NCI-H1436 (cell line): ENCODE measurements at regions not wholly inside any gene's neighbourhood (a gene's known extent, or its start where the extent isn't known, plus 50 kb on each side); places are given as distances from the start of the nearest gene placed in this dataset.
"Not testable (repeated sequence)": the region's sequence is repeated elsewhere in the genome, so short reads cannot be mapped to it uniquely, and the experiment has no call there.

Source experiments
- DNase-seq: peaks from one replicate; lab custom pipeline; 2025; lab: John Stamatoyannopoulos, UW

DNA sequence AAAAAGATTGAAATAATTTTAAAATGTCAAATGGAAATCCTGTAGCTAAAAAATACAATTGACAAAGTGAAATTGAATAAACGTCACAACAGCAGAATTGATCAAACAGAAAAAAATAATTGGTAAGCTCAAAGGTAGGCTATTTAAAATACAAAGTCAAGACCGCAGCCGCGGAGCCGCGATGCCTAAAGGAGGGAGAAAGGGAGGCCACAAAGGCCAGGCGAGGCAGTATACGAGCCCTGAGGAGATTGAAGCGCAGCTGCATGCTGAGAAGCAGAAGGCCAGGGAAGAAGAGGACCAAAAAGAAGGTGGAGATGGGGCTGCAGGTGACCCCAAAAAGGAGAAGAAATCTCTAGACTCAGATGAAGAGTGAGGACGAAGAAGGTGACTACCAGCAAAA lies 1068.5 kb upstream of the COX7C start:
- no peak for DNase-seq

DNA sequence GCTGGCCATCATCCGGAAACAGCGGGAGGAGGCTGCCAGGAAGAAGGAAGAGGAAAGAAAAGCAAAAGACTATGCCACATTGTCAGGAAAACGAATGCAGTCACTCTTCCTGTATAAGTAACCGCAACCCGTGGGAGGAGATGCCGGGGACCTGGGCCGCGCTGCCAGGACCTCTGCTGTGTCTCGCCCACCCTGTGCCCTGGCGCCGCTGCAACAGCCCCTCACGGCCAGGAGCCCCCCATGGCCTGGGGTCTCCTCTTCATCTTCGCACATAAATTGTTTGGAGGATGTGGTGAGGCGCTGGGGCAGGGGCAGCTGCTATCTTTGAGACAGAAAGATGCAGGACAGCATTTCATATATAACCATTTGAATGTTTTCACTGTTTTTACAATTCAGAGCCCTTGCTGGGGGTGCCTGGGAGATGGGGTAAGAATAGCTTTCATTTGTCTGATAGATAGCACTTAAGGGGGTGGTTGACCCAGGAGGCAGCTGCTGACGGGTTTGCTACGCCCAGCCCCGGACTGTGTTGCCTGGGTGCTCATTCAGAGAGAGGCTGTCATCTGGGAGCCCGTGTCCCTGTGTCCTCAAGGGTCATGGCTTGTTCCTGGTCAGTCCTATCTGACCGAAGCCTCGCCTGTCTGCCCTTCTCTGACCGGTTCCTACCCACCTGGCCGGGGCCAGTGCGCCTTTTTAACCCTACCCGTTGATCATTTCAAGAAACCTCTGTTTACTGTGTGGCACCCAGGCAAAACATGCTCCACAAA lies 1067.7 kb upstream of the COX7C start:
- DNase-seq: no peak

DNA sequence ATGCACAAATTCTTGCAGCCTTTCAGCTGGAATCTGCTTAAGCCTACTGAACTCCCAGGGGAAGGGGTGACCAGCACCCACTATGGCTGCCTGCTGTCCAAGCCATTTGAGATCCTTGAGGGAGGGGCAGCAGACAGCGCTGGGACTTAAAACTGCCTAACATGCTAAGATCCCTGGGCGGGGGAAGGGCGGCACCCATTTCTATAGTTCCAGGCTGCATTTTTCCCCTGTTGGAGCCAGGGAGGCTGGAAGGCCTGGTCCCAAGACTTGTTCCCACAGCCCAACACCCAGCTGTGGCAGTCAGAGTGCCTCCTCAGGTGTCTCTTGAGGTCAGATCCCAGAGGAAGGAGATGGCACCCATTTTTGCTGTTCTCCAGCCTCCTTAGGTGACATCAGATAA lies 1061.3 kb upstream of the COX7C start:
- DNase-seq: no peak

- DNase-seq: no peak
Observed at GRCh38 chr5:85576666-85577065, 1041.1 kb upstream of the COX7C start.

- not testable (repeated sequence) for DNase-seq
Observed at GRCh38 chr5:85587806-85588205, 1029.9 kb upstream of the COX7C start.

DNA sequence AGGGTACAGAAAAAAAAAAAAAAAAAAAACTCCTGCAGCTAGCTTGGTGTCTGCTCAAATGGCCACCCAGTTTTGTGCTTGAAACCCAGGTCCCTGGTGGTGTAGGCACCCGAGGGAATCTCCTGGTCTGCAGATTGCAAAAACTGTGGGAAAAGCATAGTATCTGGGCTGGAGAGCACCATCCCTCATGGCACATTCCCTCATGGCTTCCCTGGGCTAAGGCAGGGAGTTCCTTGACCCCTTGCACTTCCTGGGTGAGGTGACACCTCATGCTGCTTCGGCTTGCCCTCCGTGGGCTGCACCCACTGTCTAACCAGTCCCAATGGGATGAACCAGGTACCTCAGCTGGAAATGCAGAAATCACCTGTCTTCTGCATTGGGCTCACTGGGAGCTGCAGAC lies 1029.5 kb upstream of the COX7C start:
- DNase-seq: not testable (repeated sequence)

- no peak for DNase-seq
Observed at GRCh38 chr5:85590764-85591163, 1027.0 kb upstream of the COX7C start.

DNA sequence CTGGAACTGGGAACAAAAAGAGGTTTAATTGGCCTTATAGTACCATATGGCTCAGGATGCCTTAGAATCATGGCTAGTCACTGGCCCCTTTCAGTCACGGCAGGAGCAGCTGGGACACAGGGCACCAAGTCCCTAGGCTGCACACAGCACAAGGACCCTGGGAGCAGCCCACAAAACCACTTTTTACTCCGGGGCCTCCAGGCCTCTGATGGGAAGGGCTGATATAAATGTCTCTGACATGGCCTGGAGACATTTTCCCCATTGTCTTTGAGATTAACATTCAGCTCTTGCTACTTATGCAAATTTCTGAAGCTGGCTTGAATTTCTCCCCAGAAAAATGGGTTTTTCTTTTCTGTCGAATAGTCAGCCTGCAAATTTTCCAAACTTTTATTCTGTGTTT lies 1026.4 kb upstream of the COX7C start:
- no peak for DNase-seq

- no peak for DNase-seq
Observed at GRCh38 chr5:85602843-85603242, 1014.9 kb upstream of the COX7C start.

DNA sequence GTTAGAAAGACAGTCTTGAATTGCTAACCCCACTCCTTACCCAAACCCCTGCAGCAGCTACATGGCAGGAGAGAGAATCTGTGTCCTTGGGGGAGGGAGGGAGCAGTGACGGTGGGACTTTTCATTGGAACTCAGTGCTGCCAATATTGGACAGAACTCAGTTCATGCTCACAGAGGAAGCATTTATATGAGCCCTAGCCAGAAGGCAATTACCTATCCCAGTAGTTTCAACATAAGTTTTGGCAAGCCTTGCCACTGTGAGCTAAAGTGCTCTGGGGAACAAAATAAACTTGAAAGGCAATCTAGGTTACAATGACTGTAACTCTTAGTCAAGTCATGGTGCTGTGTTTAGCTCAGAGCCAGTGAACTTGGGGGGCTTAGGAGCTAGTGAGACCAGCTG lies 1013.4 kb upstream of the COX7C start:
- no peak for DNase-seq

DNA sequence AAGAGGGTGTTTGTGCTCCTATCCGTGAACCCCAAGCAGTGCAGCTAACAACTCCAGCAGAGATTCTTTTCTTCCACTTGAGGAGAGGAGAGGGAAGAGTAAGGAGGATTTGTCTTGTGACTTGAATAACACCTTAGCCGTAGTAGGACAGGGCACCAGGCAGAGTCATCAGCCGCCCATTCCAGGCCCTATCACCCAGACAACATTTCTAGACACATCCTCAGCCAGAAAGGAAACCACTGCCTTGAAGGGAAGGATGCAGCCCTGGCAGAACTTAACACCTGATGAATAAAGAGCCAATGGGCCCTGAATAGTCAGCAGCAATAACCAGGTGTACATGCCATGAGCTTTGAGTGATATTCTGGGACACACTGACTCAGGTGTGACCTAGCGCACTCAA lies 1013.0 kb upstream of the COX7C start:
- no peak for DNase-seq

DNA sequence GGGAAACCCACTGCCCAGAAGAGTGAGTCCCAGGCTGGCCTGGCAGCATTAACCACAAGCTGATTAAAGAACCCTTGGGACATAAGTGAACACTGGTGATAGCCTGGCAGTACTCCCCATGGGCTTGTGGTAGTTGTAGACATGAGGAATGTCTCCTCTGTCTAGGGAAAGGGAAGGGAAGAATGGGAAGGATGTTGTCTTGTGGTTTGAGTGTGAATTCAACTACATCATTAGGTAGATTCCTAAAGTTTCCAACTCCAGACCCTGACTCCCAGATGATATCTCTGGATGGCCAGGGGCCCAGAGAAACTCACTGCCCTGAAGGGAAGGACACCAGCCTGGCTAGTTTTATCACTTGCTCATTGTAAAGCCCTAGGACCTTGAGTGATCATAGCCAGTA lies 1012.4 kb upstream of the COX7C start:
- no peak for DNase-seq

DNA sequence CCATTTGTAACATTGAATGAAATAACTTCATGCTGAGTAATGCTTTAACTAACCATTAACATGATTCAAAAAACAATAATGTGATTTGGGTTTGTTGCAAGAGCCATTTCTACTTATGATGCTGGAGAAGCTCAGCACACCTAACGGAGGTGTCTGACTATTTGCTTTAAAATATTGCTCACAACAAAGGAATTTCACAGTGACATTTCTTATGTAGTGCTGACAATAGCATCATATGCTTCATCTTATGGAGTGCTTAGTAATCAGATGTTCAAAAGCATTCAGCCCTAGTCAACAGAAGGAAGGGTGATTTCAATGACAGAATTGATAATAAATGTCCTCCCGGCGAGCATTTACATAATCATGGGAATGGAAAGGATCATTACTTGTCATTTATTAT lies 1003.3 kb upstream of the COX7C start:
- DNase-seq: no peak

DNA sequence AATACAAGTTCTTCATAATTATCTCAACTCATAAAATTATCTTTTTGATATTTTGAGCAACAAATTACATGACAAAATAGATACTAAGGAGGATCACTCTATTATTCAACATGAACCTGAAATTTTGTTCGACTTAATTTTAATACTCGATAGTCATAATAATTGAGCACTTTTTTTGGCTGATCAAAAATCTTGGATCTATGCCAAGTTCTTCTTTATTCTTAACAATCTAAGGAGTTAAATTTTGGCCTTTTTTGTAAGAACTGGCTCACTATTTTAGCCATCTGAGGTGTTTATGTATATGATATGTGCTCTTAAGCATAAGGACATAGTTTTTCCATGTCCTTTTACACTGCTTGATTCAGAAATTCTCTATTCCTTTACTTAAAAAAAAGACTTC lies 996.1 kb upstream of the COX7C start:
- no peak for DNase-seq

- DNase-seq: no peak
Observed at GRCh38 chr5:85628153-85628552, 989.6 kb upstream of the COX7C start.

GRCh38 chr5:85638495-85639125 lies 979.1 kb upstream of the COX7C start:
- DNase-seq: not testable (repeated sequence)

DNA sequence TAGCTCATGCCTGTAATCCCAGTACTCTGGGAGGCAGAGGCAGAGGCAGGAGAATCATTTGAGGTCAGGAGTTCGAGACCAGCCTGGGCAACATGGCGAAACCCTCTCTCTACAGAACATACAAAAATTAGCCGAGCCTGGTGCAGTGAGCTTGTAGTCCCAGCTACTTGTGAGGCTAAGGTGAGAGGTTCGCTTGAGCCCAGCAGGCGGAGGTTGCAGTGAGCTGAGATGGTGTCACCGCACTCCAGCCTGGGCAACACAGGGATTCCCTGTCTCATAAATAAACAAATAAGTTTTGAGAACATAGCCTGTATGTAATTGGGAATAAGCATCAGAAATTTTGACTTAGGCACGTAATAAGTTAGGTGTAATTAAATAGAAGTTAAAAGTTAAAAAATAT lies 971.7 kb upstream of the COX7C start:
- no peak for DNase-seq

- DNase-seq: no peak
Observed at GRCh38 chr5:85646641-85647040, 971.1 kb upstream of the COX7C start.

DNA sequence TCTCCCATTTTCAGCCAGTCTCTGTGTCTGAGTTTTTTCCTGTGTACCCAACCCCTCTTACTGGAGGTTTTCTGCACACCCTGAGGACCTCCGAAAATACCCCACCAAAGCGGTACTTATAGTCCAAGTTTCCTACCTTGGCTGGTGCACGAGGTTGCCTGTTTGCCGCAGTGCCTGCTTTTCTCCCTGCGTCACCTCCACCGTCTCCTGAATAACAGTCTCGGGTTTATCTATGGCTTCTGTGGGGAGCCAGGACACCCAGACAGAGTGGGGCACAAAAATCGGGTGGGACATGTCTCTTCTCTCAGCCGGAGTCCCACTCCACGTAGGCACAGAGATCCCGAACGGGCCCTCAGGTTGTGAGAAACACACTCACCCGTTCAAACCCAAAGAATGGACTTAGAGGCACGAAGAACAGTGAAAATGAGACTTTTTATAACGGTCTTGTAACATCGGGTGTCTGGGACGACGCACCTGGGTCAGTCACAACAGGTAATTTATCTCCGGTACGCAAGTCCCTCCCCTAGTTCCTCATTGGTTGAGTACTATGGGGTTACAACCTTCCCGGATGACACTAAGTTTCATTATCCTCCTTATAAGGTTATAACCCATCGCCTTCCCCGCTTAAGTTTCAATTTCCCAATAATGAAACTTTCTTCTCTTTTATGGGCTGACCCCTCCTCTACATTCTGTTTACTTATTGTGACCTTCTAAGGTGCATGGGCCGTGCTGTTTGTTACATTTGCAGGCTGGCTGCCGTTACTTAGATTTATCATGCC lies 970.2 kb upstream of the COX7C start:
- no peak for DNase-seq

DNA sequence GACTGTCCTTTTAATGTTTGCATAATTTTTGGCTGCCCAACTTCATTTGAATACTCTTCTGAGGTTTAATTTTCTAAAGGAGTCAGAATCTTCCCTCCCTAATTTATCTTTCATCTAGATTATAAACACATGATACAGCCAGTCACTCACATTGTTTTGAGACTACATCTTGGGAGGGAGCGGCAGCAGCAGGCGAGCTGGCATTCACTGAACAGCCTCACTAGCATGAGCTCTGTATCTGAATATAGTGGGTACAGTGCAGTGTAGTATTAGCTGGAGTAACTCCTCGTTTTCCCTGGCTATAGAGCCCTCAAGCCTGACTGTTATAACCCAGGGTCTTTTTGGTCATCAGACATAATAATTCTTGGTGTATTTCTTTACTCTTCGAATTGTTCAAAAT lies 969.2 kb upstream of the COX7C start:
- DNase-seq: no peak

DNA sequence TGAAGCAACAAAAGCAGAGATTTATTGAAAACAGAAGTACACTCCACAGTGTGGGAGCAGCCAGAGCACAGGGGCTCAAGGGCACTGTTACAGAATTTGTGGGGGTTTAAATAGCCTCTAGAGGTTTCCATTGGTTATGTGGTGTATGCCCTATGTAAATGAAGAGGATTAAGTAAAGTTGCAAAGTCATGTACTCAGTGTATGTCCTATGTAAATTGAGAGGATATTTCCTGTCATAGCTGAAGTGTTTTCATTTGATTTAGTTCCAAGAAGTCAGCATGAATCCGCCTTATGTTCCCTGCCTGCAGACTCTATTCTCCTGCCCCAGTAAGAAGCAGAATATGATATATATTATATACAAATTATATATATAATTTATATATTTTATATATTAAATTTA lies 966.0 kb upstream of the COX7C start:
- DNase-seq: no peak

DNA sequence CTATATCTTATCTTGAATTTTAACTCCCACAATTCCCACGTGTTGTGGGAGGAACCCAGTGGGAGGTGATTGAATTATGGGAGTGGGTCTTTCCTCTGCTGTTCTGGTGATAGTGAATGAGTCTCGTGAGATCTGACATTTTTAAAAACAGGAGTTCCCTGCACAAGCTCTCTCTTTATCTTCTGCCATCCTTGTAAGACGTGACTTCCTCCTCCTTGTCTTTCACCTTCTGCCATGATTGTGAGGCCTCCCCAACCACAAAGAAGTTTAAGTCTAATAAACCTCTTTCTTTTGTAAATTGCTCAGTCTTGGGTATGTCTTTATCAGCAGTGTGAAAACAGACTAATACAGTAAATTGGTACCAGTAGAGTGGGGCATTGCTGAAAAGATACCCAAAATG lies 963.6 kb upstream of the COX7C start:
- not testable (repeated sequence) for DNase-seq

DNA sequence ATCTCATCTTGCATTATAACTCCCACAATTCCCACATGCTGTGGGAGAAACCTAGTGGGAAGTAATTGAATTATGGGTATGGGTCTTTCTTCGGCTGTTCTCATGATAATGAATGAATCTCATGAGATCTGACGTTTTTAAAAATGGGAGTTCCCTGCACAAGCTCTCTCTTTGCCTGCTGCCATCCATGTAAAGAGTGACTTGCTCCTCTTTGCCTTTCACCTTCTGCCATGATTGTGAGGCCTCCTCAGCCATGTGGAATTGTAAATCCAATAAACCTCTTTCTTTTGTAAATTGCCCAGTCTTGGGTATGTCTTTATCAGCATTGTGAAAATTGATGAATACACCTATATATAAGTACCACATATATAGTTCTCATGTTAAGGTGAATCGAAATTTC lies 961.7 kb upstream of the COX7C start:
- DNase-seq: no peak
